PC-3 (cell line): ENCODE measurements at regions not wholly inside any gene's neighbourhood (a gene's known extent, or its start where the extent isn't known, plus 50 kb on each side); places are given as distances from the start of the nearest gene placed in this dataset.

Experiments used
- EZH2 ChIP-seq: fragments of 300-600 bp; sonication (generic); IDR thresholded peaks from one replicate; pipeline ENCODE4 v1.6.1; 2017; ENCODE audit warnings: antibody characterized with exemption, mild to moderate bottlenecking, low read length; ENCODE audit not compliant: unreplicated experiment
- EZH2phosphoT487 ChIP-seq: fragments of 300-600 bp; sonication (generic); IDR thresholded peaks from 2 replicates; pipeline ENCODE4 v1.6.1; 2018; ENCODE audit warnings: mild to moderate bottlenecking, antibody characterized with exemption, low read length, borderline replicate concordance
- TF ChIP-seq, protein P1 (sequence below): fragments of 300-600 bp; sonication (generic); conservative IDR thresholded peaks from 2 replicates; pipeline ENCODE4 v1.5.1; 2017; ENCODE audit warnings: antibody characterized with exemption, low read depth, mild to moderate bottlenecking, low read length

DNA sequence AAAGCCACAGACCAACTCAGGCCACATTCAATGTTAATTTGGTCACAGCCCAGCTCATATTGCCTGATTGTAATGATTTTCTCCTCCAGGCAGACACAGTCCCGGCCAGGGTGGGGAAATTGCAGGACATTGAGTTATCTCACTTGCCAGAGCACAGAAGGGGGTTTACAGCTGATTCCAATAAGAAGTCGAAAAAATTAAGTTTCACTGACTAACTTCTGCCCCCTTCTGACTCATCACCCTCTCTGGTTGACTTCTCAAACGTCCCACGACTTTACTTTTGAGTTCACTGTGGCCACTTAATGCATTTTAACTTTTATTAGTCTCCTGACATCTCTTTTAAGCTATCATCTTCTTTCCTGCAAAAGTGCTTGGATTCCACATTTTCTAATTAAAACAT, 321.4 kb upstream of the WWC1 start:
- TF ChIP-seq, protein P1, sequence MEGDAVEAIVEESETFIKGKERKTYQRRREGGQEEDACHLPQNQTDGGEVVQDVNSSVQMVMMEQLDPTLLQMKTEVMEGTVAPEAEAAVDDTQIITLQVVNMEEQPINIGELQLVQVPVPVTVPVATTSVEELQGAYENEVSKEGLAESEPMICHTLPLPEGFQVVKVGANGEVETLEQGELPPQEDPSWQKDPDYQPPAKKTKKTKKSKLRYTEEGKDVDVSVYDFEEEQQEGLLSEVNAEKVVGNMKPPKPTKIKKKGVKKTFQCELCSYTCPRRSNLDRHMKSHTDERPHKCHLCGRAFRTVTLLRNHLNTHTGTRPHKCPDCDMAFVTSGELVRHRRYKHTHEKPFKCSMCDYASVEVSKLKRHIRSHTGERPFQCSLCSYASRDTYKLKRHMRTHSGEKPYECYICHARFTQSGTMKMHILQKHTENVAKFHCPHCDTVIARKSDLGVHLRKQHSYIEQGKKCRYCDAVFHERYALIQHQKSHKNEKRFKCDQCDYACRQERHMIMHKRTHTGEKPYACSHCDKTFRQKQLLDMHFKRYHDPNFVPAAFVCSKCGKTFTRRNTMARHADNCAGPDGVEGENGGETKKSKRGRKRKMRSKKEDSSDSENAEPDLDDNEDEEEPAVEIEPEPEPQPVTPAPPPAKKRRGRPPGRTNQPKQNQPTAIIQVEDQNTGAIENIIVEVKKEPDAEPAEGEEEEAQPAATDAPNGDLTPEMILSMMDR: no peak
- TF ChIP-seq EZH2: no peak
- TF ChIP-seq EZH2phosphoT487: no peak
